ENCODE measurements at regions not wholly inside any gene's neighbourhood (a gene's known extent, or its start where the extent isn't known, plus 50 kb on each side); places are given as distances from the start of the nearest gene placed in this dataset.

GRCh38 chr9:96122282-96122681 is 179.7 kb downstream of the HSD17B3 start:
- H3K27me3 ChIP-seq (ENCODE audit: low read length): no peaks in the 10 kb centered on the region
- H3K4me2 ChIP-seq (ENCODE audit: low read depth, low read length, poor library complexity, severe bottlenecking): no peak overlapping the region
- H2AFZ ChIP-seq (ENCODE audit: low read length): no peak overlapping the region
- no peaks in the 10 kb centered on the region for H4K20me1 ChIP-seq (ENCODE audit: insufficient read depth, low read depth, low read length)
- no peak for DNase-seq
- no peak overlapping the region for H3K27ac ChIP-seq (ENCODE audit: low read length)
- no peaks in the 10 kb centered on the region for H3K79me2 ChIP-seq (ENCODE audit: low read length)
- no peak overlapping the region for H3K9ac ChIP-seq (ENCODE audit: low read length)
- H3K9me2 ChIP-seq (replicated peaks; ENCODE audit: insufficient read depth, low read length): no peaks in the 10 kb centered on the region
- no peaks in the 10 kb centered on the region for H3K9me3 ChIP-seq (ENCODE audit: low read length)
- no peaks in the 10 kb centered on the region for H3K36me3 ChIP-seq (ENCODE audit: insufficient read depth, low read length)
- H3K4me1 ChIP-seq (ENCODE audit: low read length): no peaks in the 10 kb centered on the region
- H3K4me3 ChIP-seq (ENCODE audit: low read length): no peak overlapping the region

- Histone ChIP-seq H3K9ac (ENCODE audit: low read length) (no peak overlapping the region), H3K4me2 (ENCODE audit: low read depth, low read length, poor library complexity, severe bottlenecking) (no peak overlapping the region), H3K9me3 (ENCODE audit: low read length) (no peaks in the 10 kb centered on the region), H3K27ac (ENCODE audit: low read length) (no peak overlapping the region), H4K20me1 (ENCODE audit: insufficient read depth, low read depth, low read length) (no peaks in the 10 kb centered on the region), H3K36me3 (ENCODE audit: insufficient read depth, low read length) (no peaks in the 10 kb centered on the region), H2AFZ (ENCODE audit: low read length) (no peak overlapping the region), H3K9me2 (replicated peaks; ENCODE audit: insufficient read depth, low read length) (no peaks in the 10 kb centered on the region), H3K79me2 (ENCODE audit: low read length) (no peaks in the 10 kb centered on the region), H3K27me3 (ENCODE audit: low read length) (no peaks in the 10 kb centered on the region), H3K4me3 (ENCODE audit: low read length) (no peak overlapping the region), H3K4me1 (ENCODE audit: low read length) (no peaks in the 10 kb centered on the region)
- no peak for DNase-seq
These were observed 180.8 kb downstream of the HSD17B3 start for GRCh38 chr9:96121136-96121535.

GRCh38 chr9:96117398-96118080 is 184.4 kb downstream of the HSD17B3 start:
- Histone ChIP-seq H3K4me2 (ENCODE audit: low read depth, low read length, poor library complexity, severe bottlenecking) (no peak overlapping the region), H3K9me2 (replicated peaks; ENCODE audit: insufficient read depth, low read length) (no peaks in the 10 kb centered on the region), H4K20me1 (ENCODE audit: insufficient read depth, low read depth, low read length) (no peaks in the 10 kb centered on the region), H3K27me3 (ENCODE audit: low read length) (no peaks in the 10 kb centered on the region), H3K79me2 (ENCODE audit: low read length) (no peaks in the 10 kb centered on the region), H3K27ac (ENCODE audit: low read length) (no peak overlapping the region), H3K9ac (ENCODE audit: low read length) (no peak overlapping the region), H2AFZ (ENCODE audit: low read length) (no peak overlapping the region), H3K36me3 (ENCODE audit: insufficient read depth, low read length) (no peaks in the 10 kb centered on the region), H3K4me1 (ENCODE audit: low read length) (no peaks in the 10 kb centered on the region), H3K9me3 (ENCODE audit: low read length) (no peaks in the 10 kb centered on the region), H3K4me3 (ENCODE audit: low read length) (no peak overlapping the region)
- no peak for DNase-seq

GRCh38 chr9:96116275-96117064 is 185.5 kb downstream of the HSD17B3 start:
- no peak overlapping the region for H3K4me3 ChIP-seq (ENCODE audit: low read length)
- no peaks in the 10 kb centered on the region for H3K9me2 ChIP-seq (replicated peaks; ENCODE audit: insufficient read depth, low read length)
- H3K27ac ChIP-seq (ENCODE audit: low read length): no peak overlapping the region
- H3K4me2 ChIP-seq (ENCODE audit: low read depth, low read length, poor library complexity, severe bottlenecking): no peak overlapping the region
- H3K9me3 ChIP-seq (ENCODE audit: low read length): no peaks in the 10 kb centered on the region
- no peaks in the 10 kb centered on the region for H3K27me3 ChIP-seq (ENCODE audit: low read length)
- no peak overlapping the region for H2AFZ ChIP-seq (ENCODE audit: low read length)
- H3K79me2 ChIP-seq (ENCODE audit: low read length): no peaks in the 10 kb centered on the region
- H3K36me3 ChIP-seq (ENCODE audit: insufficient read depth, low read length): no peaks in the 10 kb centered on the region
- H3K9ac ChIP-seq (ENCODE audit: low read length): no peak overlapping the region
- no peaks in the 10 kb centered on the region for H4K20me1 ChIP-seq (ENCODE audit: insufficient read depth, low read depth, low read length)
- no peaks in the 10 kb centered on the region for H3K4me1 ChIP-seq (ENCODE audit: low read length)
- no peak for DNase-seq

GRCh38 chr9:96115836-96116235 is 186.1 kb downstream of the HSD17B3 start:
- Histone ChIP-seq H3K9ac (ENCODE audit: low read length) (no peak overlapping the region), H3K36me3 (ENCODE audit: insufficient read depth, low read length) (no peaks in the 10 kb centered on the region), H3K27me3 (ENCODE audit: low read length) (no peaks in the 10 kb centered on the region), H2AFZ (ENCODE audit: low read length) (no peak overlapping the region), H3K9me3 (ENCODE audit: low read length) (no peaks in the 10 kb centered on the region), H4K20me1 (ENCODE audit: insufficient read depth, low read depth, low read length) (no peaks in the 10 kb centered on the region), H3K4me3 (ENCODE audit: low read length) (no peak overlapping the region), H3K27ac (ENCODE audit: low read length) (no peak overlapping the region), H3K4me1 (ENCODE audit: low read length) (no peaks in the 10 kb centered on the region), H3K9me2 (replicated peaks; ENCODE audit: insufficient read depth, low read length) (no peaks in the 10 kb centered on the region), H3K4me2 (ENCODE audit: low read depth, low read length, poor library complexity, severe bottlenecking) (no peak overlapping the region), H3K79me2 (ENCODE audit: low read length) (no peaks in the 10 kb centered on the region)
- no peak for DNase-seq

- H3K9me3 ChIP-seq (ENCODE audit: low read length): no peaks in the 10 kb centered on the region
- no peaks in the 10 kb centered on the region for H3K9me2 ChIP-seq (replicated peaks; ENCODE audit: insufficient read depth, low read length)
- H2AFZ ChIP-seq (ENCODE audit: low read length): no peak overlapping the region
- no peak overlapping the region for H3K9ac ChIP-seq (ENCODE audit: low read length)
- H4K20me1 ChIP-seq (ENCODE audit: insufficient read depth, low read depth, low read length): no peaks in the 10 kb centered on the region
- H3K79me2 ChIP-seq (ENCODE audit: low read length): no peaks in the 10 kb centered on the region
- H3K4me3 ChIP-seq (ENCODE audit: low read length): no peak overlapping the region
- no peak overlapping the region for H3K4me2 ChIP-seq (ENCODE audit: low read depth, low read length, poor library complexity, severe bottlenecking)
- H3K36me3 ChIP-seq (ENCODE audit: insufficient read depth, low read length): no peaks in the 10 kb centered on the region
- DNase-seq: no peak
- H3K27me3 ChIP-seq (ENCODE audit: low read length): no peaks in the 10 kb centered on the region
- H3K4me1 ChIP-seq (ENCODE audit: low read length): no peaks in the 10 kb centered on the region
- no peak overlapping the region for H3K27ac ChIP-seq (ENCODE audit: low read length)
These were observed 188.9 kb downstream of the HSD17B3 start for GRCh38 chr9:96113032-96113431.

- Histone ChIP-seq H3K4me2 (ENCODE audit: low read depth, low read length, poor library complexity, severe bottlenecking) (no peak overlapping the region), H3K9me3 (ENCODE audit: low read length) (no peaks in the 10 kb centered on the region), H3K27me3 (ENCODE audit: low read length) (no peaks in the 10 kb centered on the region), H2AFZ (ENCODE audit: low read length) (no peak overlapping the region), H3K4me3 (ENCODE audit: low read length) (no peak overlapping the region), H3K4me1 (ENCODE audit: low read length) (no peaks in the 10 kb centered on the region), H3K9me2 (replicated peaks; ENCODE audit: insufficient read depth, low read length) (no peaks in the 10 kb centered on the region), H3K27ac (ENCODE audit: low read length) (no peak overlapping the region), H3K9ac (ENCODE audit: low read length) (no peak overlapping the region), H3K36me3 (ENCODE audit: insufficient read depth, low read length) (no peaks in the 10 kb centered on the region), H4K20me1 (ENCODE audit: insufficient read depth, low read depth, low read length) (no peaks in the 10 kb centered on the region), H3K79me2 (ENCODE audit: low read length) (no peaks in the 10 kb centered on the region)
- DNase-seq: no peak
These were observed 192.2 kb downstream of the HSD17B3 start for GRCh38 chr9:96109680-96110351.

- Histone ChIP-seq H3K36me3 (ENCODE audit: insufficient read depth, low read length) (no peaks in the 10 kb centered on the region), H3K4me2 (ENCODE audit: low read depth, low read length, poor library complexity, severe bottlenecking) (no peak overlapping the region), H3K27ac (ENCODE audit: low read length) (no peak overlapping the region), H3K9me2 (replicated peaks; ENCODE audit: insufficient read depth, low read length) (no peaks in the 10 kb centered on the region), H3K9ac (ENCODE audit: low read length) (no peak overlapping the region), H3K27me3 (ENCODE audit: low read length) (no peaks in the 10 kb centered on the region), H3K9me3 (ENCODE audit: low read length) (no peaks in the 10 kb centered on the region), H3K4me3 (ENCODE audit: low read length) (no peak overlapping the region), H2AFZ (ENCODE audit: low read length) (no peak overlapping the region), H4K20me1 (ENCODE audit: insufficient read depth, low read depth, low read length) (no peaks in the 10 kb centered on the region), H3K79me2 (ENCODE audit: low read length) (no peaks in the 10 kb centered on the region), H3K4me1 (ENCODE audit: low read length) (no peaks in the 10 kb centered on the region)
- no peak for DNase-seq
These were observed 193.1 kb downstream of the HSD17B3 start for GRCh38 chr9:96108691-96109380.

Measured in Karpas-422 (cell line).